GM23248 (cell line): ENCODE measurements at regions not wholly inside any gene's neighbourhood (a gene's known extent, or its start where the extent isn't known, plus 50 kb on each side); places are given as distances from the start of the nearest gene placed in this dataset.

ENCODE experiments used
- EZH2 ChIP-seq: fragments of 200-600 bp; sonication (generic); IDR thresholded peaks from 2 replicates; pipeline ENCODE4 v1.6.1; 2018; ENCODE audit warnings: antibody characterized with exemption, mild to moderate bottlenecking; ENCODE audit not compliant: insufficient read depth, poor library complexity, severe bottlenecking
- EZH2phosphoT487 ChIP-seq: fragments of 200-600 bp; sonication (generic); IDR thresholded peaks from 2 replicates; pipeline ENCODE4 v1.6.1; 2018; ENCODE audit warnings: antibody characterized with exemption, moderate library complexity, mild to moderate bottlenecking, low read depth; ENCODE audit not compliant: insufficient read depth

- TF ChIP-seq EZH2phosphoT487 (no peak), EZH2 (no peak)
Measured at GRCh38 chr12:69129017-69129416, 110.4 kb upstream of the CPSF6 start.
